ENCODE measurements at regions not wholly inside any gene's neighbourhood (a gene's known extent, or its start where the extent isn't known, plus 50 kb on each side); places are given as distances from the start of the nearest gene placed in this dataset.

- peak; percentile 62 to 84 (median 70) for TF ChIP-seq CTCF (IDR thresholded peaks at IDR 0.05)
- TF ChIP-seq POLR2A (IDR thresholded peaks at IDR 0.05), result no peak
Observed at GRCh38 chr2:88350331-88351248, 101.9 kb downstream of the FOXI3 start.

Measured in right lobe of liver (tissue), 4 donors.